Upper lobe of left lung (tissue), 4 donors: ENCODE measurements at regions not wholly inside any gene's neighbourhood (a gene's known extent, or its start where the extent isn't known, plus 50 kb on each side); places are given as distances from the start of the nearest gene placed in this dataset.

ENCODE experiments used
- CTCF ChIP-seq, 6 experiments: fragments of 450-650 bp in 4 of 6; fragments of 200-600 bp in 2 of 6; sonication (generic) in 2 of 6; IDR thresholded peaks; one replicate each; pipeline ENCODE4 v1.5.1; 2016 to 2019; ENCODE audit warnings: antibody characterized with exemption in 6 of 6
- EP300 ChIP-seq, 4 donors: sonication (generic); formaldehyde crosslinking; IDR thresholded peaks; one replicate each; pipeline ENCODE4 v1.5.1; 2017; ENCODE audit warnings: antibody characterized with exemption in 4 of 4, control low read depth in 2 of 4
- POLR2A ChIP-seq, 4 donors: fragments of 450-650 bp; IDR thresholded peaks; one replicate each; pipeline ENCODE4 v1.5.1; 2016 to 2017; ENCODE audit warnings: antibody characterized with exemption in 4 of 4, mild to moderate bottlenecking in 2 of 4

- TF ChIP-seq CTCF (IDR thresholded peaks at IDR 0.05) (no peak), POLR2A (IDR thresholded peaks at IDR 0.05) (no peak), EP300 (IDR thresholded peaks at IDR 0.05) (no peak)
Measured at GRCh38 chr1:5576011-5576672, 416.1 kb downstream of the NPHP4 start.
